Medulla oblongata (tissue), 1 donor: ENCODE measurements at regions not wholly inside any gene's neighbourhood (a gene's known extent, or its start where the extent isn't known, plus 50 kb on each side); places are given as distances from the start of the nearest gene placed in this dataset.
"Not testable (repeated sequence)": the region's sequence is repeated elsewhere in the genome, so short reads cannot be mapped to it uniquely, and the experiment has no call there.

ENCODE experiments used
- DNase-seq: peaks from one replicate; pipeline ENCODE4 v3.0.0-alpha.2; 2015; ENCODE audit errors: extremely low spot score

- no peak for DNase-seq
These were observed 266.1 kb upstream of the ANXA10 start for GRCh38 chr4:167826281-167826680.

DNA sequence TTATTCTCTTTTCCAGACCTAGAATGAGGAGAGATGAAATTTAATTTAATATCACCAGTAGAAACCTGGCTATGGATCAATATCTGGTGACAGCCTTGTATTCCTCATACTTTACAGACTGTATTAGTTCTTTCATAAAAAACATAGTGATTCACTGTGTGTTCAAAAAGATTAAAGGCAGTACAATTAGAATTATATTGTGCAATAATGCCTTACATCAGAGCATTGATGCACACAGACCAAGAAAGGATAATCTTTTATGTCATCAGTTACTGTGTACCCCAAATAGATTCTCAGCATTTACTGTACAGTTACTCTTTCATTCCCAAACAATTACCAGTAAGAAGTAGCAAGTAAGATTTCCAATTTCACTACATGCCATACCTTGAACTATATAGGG lies 260.5 kb upstream of the ANXA10 start:
- DNase-seq, result no peak

DNA sequence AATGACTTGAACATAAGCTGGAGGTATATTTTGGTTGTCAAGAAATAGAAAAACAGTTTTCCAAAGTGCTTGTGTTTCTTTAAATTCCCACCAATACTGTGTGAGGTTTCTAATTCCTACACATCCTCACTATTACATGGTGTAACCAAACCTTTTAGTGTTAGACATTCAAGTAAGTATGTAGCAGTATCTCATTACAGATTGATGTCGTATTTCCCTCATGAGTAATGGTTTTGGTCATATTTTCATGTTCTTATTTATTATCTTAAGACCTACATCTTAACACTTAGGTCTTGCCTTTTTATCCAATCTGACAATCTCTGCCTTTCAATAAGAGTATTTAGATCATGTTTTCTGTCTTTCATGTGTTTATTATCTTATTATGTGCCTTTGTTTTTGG lies 253.7 kb upstream of the ANXA10 start:
- DNase-seq, result no peak

DNA sequence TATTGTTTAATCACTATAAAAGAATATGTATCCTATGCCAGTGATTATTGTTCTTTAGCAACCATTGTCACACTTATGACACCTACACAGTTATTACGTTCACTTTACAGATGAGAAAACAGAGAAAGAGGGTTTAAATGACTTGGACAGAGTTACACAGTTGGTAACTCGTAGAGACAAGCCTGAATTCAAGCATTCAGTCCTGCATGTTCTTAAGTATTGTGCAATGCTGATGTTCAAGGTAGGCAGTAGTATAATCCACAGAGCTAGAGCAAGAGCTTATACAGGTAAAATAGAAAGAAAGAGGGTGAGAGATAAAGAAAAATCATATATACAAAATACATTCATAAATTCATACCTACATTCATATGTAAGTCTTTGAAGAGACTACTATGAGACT lies 249.8 kb upstream of the ANXA10 start:
- DNase-seq, result no peak

DNA sequence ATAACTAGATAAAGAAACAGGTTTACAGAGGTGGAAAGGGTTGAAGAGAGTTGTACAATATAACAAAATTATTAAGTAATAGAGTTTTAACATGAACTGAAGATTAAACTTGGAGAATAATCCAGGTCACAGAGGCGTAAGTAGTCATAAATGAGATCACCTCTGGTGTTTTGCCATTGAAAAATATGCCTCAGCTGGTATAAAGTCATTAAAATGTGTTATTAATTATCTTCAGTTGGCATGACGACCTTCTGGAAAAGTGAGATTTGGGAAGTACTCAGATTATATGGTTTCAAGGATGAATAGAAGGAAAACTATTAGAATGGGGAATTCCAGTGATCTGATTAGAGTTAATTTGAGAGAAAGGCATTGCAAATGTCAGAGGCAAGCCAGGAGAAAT lies 237.5 kb upstream of the ANXA10 start:
- no peak for DNase-seq

GRCh38 chr4:167858127-167858526 lies 234.2 kb upstream of the ANXA10 start:
- not testable (repeated sequence) for DNase-seq

DNA sequence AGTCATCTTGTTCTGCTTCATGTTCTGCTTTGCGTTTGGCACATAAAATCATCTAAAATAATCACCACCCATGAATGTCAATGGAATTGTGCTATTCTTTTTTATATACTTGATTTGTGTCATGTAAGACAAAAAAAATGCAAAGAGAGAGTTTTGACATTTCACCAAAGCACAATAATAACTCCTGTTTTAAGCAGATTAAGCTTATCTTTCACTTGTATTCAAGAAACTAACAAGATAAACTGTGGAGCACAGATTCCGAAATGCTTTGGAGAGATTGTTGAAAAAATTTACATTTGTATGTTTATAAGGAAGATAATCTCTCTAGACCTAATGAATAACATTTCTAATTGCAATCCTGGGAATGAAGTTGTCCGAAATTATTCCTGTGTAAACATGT lies 225.1 kb upstream of the ANXA10 start:
- DNase-seq, result no peak

DNA sequence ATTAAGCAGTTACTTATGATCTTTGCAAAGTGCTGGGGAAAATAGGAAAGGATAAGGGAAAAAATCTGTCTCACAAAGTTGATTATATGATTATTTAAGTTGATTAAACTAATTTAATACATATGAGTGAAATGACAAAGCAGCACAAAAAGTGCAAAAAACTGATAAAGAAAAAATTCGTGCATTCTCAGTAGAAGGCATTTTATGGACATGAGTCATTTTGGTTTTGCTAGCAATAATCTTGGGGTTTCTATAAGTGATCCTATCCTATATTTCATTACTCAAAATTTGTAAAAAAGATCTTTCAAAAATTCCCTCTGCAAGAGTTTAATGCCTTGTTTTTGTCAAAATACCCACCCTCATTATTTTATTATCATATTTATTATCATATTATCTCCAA lies 224.2 kb upstream of the ANXA10 start:
- DNase-seq, result no peak

- no peak for DNase-seq
These were observed 218.8 kb upstream of the ANXA10 start for GRCh38 chr4:167873496-167873895.

GRCh38 chr4:167876091-167876490 lies 216.2 kb upstream of the ANXA10 start:
- not testable (repeated sequence) for DNase-seq

- not testable (repeated sequence) for DNase-seq
These were observed 214.5 kb upstream of the ANXA10 start for GRCh38 chr4:167877826-167878225.

GRCh38 chr4:167883266-167883665 lies 209.1 kb upstream of the ANXA10 start:
- DNase-seq, result no peak

DNA sequence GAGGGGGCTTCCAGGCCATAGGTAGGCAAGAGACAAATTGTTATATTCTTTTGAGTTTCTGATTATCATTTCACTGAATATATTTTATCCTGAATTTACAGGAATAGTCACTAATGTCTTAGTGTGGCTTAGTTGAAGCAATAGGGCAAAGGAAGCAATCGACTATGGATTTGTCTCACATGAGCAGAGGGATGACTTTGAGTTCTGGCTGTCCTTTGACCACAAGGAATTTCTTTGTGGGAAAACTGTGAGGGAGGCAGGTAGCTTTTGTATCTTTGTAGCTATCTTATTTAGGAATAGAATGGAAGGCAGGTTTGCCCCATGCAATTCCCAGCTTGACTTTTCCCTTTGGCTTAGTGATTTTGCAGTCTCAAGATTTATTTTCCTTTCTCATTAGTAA lies 207.3 kb upstream of the ANXA10 start:
- DNase-seq, result no peak

- DNase-seq, result no peak
These were observed 206.5 kb upstream of the ANXA10 start for GRCh38 chr4:167885872-167886271.

DNA sequence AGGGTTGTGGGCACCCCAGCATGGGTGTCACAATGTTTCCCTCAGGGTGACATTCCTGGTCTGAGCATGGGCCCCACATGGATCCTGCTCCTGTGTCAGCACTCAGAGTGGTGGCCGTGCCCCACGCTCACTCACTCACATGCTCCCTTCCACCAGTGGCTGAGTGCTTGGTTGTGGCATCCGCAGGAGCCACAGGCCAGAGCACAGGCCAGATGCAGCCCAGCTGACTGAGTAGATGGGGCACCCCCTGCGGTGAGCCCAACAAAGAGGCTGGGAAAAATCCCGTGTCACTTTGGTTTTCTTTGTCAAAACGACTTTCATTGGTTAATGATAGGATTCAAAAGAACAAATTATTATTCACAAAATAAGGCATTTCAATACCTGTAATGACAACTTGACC lies 204.6 kb upstream of the ANXA10 start:
- DNase-seq, result no peak

DNA sequence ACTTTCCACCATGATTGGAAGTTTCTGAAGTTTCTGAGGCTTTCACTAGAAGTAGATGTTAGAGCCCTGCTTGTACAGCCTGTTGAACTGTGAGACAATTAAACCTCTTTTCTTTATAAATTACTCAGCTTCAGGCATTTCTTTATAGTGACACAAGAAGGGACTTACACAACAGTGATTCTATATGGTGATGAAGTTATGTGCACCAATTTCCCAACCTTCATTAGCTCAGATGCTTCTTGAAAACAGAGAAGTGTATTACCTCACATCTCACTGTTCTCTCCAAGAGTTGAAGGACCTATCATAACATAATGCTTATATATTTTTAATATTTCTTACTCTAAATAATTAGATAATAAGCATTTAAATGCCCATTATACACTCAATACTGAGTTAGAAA lies 202.1 kb upstream of the ANXA10 start:
- no peak for DNase-seq

DNA sequence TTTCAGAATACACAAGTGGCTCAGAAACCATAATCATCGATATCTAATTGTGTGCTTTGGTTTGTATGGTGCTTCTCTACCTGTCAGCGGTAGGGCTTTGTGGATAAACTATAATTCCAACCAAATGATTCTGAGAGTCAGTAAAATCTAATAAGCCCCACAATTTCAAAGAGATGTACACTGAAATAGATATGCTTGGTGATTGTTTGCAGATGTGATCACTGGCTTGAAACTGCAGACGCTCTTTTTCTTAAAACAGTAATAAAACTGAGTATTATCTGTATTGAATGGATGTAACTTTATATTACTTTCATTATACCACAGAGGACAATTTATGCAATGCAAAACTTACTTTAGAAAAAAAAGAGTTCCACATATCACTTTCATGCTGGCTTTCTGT lies 198.8 kb upstream of the ANXA10 start:
- DNase-seq, result no peak

GRCh38 chr4:167896260-167896659 lies 196.1 kb upstream of the ANXA10 start:
- not testable (repeated sequence) for DNase-seq

GRCh38 chr4:167897116-167897515 lies 195.2 kb upstream of the ANXA10 start:
- DNase-seq, result no peak

- DNase-seq, result no peak
These were observed 189.0 kb upstream of the ANXA10 start for GRCh38 chr4:167903291-167903721.

GRCh38 chr4:167906851-167907250 lies 185.5 kb upstream of the ANXA10 start:
- DNase-seq, result no peak

- DNase-seq, result no peak
These were observed 183.5 kb upstream of the ANXA10 start for GRCh38 chr4:167908816-167909215.

DNA sequence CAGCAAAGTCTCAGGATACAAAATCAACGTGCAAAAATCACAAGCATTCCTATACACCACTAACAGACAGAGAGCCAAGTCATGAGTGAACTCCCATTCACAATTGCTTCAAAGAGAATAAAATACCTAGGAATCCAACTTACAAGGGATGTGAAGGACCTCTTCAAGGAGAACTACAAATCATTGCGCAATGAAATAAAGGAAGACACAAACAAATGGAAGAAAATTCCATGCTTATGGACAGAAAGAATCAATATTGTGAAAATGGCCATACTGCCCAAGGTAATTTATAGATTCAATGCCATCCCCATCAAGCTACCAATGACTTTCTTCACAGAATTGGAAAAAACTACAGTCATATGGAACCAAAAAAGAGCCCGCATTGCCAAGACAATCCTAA lies 179.8 kb upstream of the ANXA10 start:
- DNase-seq, result not testable (repeated sequence)

DNA sequence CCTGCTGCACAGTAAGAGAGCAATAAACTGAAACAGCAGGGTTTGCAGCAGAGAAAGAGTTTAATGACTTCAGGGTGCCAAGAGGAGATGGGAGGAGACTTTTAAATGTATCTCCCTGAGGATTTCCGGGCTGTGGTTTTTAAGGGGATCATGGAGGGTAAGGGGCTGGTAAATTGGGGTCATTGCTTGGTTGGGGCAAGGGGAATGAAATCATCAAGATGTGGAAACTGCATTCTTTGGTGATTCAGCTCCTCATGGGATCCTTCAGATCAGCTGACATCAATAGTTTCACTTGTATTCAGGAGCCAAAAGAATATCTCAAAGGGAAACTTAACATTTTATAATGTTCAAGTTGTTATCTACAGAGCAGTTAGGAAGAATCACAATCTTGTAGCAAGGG lies 174.3 kb upstream of the ANXA10 start:
- no peak for DNase-seq

GRCh38 chr4:167930166-167930565 lies 162.2 kb upstream of the ANXA10 start:
- no peak for DNase-seq
